GM18508 (cell line): ENCODE measurements at regions not wholly inside any gene's neighbourhood (a gene's known extent, or its start where the extent isn't known, plus 50 kb on each side); places are given as distances from the start of the nearest gene placed in this dataset.

ENCODE experiments used
- ATAC-seq: cut with Tn5 transposase; IDR thresholded peaks from one replicate; pipeline ENCODE4 v1.9.1; 2021; ENCODE audit warnings: moderate number of reproducible peaks; ENCODE audit not compliant: insufficient read depth, unreplicated experiment

DNA sequence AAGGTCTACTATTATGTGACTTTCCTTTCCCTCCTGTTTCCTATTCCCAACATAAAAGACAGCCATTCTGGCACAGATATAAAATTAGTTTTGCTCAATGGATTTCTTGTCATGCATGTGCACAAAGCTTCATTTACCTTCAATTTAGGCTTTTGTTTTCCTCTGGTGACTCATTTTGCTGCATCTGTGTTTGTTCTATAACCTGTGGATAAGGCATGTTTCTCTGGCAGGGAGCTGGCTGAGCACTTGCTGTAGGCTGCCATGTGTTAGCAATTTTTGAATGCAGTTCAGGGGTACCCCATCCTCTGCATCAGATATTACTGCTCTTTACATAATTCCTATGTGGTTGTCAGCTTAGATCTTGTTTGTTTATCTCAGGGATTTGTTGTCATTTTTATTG, 202.8 kb upstream of the GRID2 start:
- ATAC-seq, result no peak

GRCh38 chr4:92101737-92102172, 202.0 kb upstream of the GRID2 start:
- no peak for ATAC-seq

- no peak for ATAC-seq
Observed at GRCh38 chr4:92104506-92104905, 199.3 kb upstream of the GRID2 start.

DNA sequence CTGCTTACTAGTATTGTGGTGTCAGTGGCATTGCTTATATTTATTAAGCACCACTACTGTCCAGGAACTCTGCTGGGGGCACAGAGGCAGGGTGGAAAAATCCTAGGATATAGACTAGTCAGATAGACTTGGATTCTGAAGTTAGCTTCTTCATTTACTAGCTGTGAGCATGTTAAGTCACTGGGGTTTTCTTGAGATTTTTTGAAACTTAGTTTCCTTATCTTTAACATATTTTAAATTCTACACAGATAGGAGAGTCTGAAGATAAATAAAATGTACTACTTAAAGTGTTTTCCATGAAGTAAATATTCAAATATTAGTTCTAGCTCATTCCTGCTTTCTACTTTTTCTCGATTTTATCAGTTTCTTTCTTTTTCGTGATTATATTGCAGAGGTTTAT, 196.9 kb upstream of the GRID2 start:
- ATAC-seq, result no peak

DNA sequence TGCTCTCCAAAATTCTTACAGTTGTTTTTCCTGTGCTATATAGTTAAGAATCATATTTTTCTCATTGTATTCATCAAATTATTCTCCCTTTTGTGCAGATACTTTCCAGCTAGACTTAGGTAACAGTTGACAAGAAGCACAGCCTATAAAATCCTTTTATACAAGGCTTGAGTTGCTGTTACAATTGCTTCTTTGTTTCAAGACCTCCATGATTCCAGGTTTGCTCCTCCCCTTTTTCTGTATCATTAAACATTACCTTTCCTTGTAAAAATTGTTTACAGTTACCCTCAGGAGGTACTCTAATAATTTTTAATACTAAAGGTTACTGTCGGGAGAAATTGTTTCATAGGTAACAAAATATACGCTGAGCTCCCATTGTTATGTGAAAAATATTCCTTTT, 192.3 kb upstream of the GRID2 start:
- ATAC-seq, result no peak

- ATAC-seq, result no peak
Observed at GRCh38 chr4:92112805-92113204, 191.0 kb upstream of the GRID2 start.

GRCh38 chr4:92120810-92121498, 182.8 kb upstream of the GRID2 start:
- ATAC-seq, result no peak

DNA sequence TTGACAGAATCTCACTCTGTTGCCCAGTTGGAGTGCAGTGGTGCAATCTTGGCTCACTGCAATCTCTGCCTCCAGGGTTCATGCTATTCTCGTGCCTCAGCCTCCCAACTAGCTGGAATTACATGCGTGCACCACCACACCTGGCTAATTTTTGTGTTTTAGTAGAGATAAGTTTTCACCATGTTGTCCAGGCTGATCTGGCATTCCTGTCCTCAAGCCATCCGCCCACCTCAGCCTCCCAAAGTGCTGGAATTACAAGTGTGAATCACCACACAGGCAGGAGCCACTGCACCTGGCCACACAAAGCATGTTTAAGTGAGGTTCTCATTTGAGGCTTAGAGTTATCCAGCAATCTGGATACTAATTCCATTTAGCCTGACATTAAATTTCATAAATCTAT, 180.9 kb upstream of the GRID2 start:
- no peak for ATAC-seq

- ATAC-seq, result no peak
Observed at GRCh38 chr4:92128676-92129075, 175.1 kb upstream of the GRID2 start.

DNA sequence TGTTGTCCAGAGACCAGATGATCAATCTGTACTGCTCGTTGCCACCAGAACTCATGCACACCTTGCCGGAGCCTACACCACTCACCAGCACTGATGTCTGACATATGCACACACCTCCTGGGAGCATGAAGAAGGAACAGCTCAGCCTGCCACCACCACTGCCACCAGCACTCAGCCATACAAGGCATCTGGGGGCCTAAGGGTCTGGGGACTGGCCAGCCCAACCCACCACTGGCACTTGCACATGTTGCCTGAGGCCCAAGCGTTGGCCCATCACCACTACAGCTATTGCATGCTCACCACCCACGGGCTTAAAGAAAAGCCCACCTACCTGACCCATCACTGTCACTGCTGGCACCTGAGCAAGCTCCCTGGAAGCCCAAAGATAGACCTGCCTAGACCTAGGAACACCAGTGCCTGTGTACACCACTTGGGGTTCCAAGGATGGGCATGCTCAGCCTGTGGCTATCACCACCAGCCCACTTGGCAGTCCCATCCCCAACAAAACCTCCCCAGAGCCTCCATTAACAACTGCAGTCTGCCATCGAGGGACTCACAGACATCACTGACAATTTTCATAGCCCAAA, 174.3 kb upstream of the GRID2 start:
- no peak for ATAC-seq

DNA sequence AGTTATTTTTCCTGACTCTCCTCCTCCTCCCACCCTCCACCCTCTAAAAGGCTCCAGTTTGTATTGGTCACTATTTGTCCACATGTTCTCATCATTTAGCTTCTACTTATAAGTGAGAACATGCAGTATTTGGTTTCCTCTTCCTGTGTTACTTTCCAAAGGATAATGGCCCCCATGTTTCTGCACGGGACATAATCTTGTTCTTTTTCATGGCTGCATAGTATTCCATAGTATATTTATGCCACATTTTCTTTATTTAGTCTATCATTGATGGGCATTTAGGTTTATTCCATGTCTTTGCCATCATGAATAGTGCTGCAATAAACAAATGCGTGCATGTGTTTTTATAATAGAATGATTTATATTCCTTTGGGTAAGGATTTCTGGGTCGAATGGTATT, 167.3 kb upstream of the GRID2 start:
- no peak for ATAC-seq

GRCh38 chr4:92163348-92163747, 140.4 kb upstream of the GRID2 start:
- no peak for ATAC-seq

DNA sequence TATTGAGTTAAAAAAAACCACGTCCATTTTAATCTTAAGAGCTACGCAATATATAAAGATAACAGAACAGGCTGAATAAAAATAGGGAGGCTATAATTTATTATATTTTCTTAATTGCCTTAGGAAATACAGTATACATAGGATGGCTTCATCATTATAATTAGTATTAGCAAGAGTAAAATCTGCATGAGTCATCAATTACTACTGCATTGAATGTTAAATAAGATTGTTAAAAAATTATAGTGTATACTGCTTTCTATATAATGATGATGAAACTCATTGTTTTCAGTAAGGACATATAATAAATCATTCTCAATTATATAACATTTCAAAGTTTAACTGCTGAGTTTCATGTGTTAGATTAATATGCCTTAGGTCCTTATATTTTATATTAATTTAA, 133.4 kb upstream of the GRID2 start:
- ATAC-seq, result no peak

DNA sequence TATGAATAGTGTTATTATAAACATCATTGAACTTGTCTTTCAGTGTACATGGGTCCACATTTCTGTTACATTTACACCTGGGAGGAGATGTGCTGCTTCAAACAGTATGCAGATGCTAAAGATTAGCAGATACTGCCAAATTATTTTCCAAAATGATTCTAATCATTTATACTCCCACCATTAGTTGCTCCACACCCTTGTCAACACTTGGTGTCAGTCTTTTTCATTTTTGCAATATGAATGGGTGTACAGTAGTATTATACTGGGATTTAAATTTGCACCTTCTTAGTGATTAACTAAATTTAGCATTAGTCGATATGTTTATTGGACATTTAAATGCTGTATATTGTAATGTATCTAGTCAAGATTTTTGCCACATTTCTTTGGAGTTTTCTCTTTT, 131.6 kb upstream of the GRID2 start:
- no peak for ATAC-seq

- no peak for ATAC-seq
Observed at GRCh38 chr4:92175250-92175649, 128.5 kb upstream of the GRID2 start.

- no peak for ATAC-seq
Observed at GRCh38 chr4:92182006-92182735, 121.6 kb upstream of the GRID2 start.

- no peak for ATAC-seq
Observed at GRCh38 chr4:92182736-92183407, 120.9 kb upstream of the GRID2 start.

- no peak for ATAC-seq
Observed at GRCh38 chr4:92183825-92184224, 119.9 kb upstream of the GRID2 start.

- no peak for ATAC-seq
Observed at GRCh38 chr4:92184566-92184965, 119.2 kb upstream of the GRID2 start.

- ATAC-seq, result no peak
Observed at GRCh38 chr4:92186239-92186638, 117.5 kb upstream of the GRID2 start.

GRCh38 chr4:92189146-92189545, 114.6 kb upstream of the GRID2 start:
- no peak for ATAC-seq
